ENCODE measurements at regions not wholly inside any gene's neighbourhood (a gene's known extent, or its start where the extent isn't known, plus 50 kb on each side); places are given as distances from the start of the nearest gene placed in this dataset.

DNA sequence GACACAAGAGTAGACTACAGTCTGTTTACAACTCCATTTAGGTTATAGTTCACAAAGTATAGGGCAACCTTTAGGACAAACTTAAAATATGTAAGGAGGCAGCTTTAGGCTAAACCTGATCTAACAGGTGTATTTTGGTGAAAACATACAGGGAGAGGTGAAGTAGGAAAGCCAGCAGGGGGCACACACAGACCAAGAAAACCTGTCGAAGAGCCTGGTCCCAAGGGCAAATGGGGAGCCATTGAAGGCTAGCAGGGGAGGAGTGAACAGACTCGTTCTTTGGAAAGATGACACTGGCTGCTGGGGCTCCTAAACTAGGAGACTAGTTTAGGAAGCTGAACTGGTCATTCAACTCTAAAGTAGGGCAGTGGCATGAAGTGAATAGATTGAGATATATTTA is 138.8 kb upstream of the WSCD2 start:
- no peak overlapping the region for H3K4me3 ChIP-seq (ENCODE audit: low read depth, poor library complexity, severe bottlenecking)
- intact Hi-C loops (cut with DNase I; ENCODE audit: low total_unique reads) = no loop called here
- TF ChIP-seq, protein P1, sequence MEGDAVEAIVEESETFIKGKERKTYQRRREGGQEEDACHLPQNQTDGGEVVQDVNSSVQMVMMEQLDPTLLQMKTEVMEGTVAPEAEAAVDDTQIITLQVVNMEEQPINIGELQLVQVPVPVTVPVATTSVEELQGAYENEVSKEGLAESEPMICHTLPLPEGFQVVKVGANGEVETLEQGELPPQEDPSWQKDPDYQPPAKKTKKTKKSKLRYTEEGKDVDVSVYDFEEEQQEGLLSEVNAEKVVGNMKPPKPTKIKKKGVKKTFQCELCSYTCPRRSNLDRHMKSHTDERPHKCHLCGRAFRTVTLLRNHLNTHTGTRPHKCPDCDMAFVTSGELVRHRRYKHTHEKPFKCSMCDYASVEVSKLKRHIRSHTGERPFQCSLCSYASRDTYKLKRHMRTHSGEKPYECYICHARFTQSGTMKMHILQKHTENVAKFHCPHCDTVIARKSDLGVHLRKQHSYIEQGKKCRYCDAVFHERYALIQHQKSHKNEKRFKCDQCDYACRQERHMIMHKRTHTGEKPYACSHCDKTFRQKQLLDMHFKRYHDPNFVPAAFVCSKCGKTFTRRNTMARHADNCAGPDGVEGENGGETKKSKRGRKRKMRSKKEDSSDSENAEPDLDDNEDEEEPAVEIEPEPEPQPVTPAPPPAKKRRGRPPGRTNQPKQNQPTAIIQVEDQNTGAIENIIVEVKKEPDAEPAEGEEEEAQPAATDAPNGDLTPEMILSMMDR (IDR thresholded peaks at IDR 0.05) = no peak
- no peak for TF ChIP-seq POLR2A (IDR thresholded peaks at IDR 0.05)
- no peak for DNase-seq (ENCODE audit: low spot score in 2 of 2)
- WGBS, 2 donors = 2 to 12% methylated on average over 2 of the region's 2 CpGs

DNA sequence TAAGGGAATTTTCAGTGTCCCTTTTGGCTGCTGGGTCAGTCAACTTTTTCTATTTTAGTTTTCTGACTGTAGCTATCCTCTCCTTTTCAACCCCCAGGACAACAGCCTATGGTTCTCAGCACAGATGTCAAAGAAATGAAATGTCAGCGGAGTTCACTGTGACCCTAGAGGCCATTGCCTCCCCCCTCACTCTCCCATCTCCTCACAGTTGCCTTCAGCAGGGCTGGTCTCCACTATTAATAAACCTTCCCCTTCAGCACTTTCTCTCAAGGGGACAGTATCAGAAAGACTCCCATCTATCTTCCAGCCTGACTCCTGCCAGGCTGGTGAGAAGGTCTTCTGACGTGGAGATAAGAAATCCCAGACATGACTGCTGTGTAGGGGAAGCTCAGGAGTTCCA is 137.1 kb upstream of the WSCD2 start:
- DNase-seq (ENCODE audit: low spot score in 2 of 2) = no peak
- TF ChIP-seq POLR2A (IDR thresholded peaks at IDR 0.05) = no peak
- TF ChIP-seq, protein P1 (IDR thresholded peaks at IDR 0.05) = no peak
- no peak overlapping the region for H3K4me3 ChIP-seq (ENCODE audit: low read depth, poor library complexity, severe bottlenecking)
- 56 to 64% methylated on average over 2 of the region's 2 CpGs for WGBS, 2 donors
- intact Hi-C loops (cut with DNase I; ENCODE audit: low total_unique reads) = no loop called here

DNA sequence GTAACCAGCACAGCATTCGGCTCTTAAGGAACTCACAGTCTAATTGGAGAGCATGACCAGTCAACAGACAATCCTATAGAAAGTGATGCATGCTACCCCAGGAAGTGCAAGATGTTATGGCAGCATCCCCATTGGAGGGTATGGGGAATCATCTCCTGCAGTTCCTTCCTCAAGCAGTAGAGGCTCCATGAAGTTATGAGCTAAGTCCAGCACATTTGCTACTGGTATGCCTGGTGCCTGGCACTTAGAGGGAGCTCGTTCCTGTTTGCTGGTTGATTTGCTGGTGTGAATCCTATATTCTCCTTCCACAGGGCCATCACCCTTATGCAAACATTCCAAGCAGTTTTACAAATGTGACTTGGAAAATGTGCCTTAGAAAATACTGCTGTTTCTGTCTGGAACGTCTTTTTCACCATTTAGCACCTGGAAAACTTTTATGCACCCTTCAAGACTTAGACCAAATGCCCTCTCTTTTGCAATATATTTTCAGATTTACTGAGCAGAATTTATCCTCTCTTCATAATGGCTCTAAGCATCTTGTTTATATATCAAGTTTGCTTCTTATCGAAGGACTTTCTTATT is 136.1 kb upstream of the WSCD2 start:
- 41 to 54% methylated on average over 4 of the region's 4 CpGs for WGBS, 2 donors
- DNase-seq (ENCODE audit: low spot score in 2 of 2) = no peak
- TF ChIP-seq POLR2A (IDR thresholded peaks at IDR 0.05) = no peak
- TF ChIP-seq, protein P1 (IDR thresholded peaks at IDR 0.05) = no peak
- intact Hi-C loops (cut with DNase I; ENCODE audit: low total_unique reads) = no loop called here
- H3K4me3 ChIP-seq (ENCODE audit: low read depth, poor library complexity, severe bottlenecking) = no peak overlapping the region

DNA sequence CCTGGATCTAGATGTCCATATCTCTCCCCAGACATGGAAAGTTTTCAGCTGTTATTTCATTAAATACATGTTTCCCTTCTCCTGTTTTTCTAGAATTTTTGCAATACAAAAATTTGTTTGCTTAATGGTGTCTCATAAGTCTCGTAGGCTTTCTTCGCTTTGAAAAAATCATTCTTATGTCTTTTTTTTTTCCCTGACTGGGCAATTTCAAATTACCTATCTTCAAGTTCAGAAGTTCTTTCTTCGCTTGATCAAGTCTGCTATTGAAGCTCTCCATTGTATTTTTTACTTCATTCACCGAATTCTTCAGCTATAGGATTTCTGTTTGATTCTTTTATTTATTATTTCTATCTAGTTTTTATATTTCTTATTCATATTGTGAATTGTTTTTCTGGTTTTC is 130.2 kb upstream of the WSCD2 start:
- no peak for DNase-seq (ENCODE audit: low spot score in 2 of 2)
- TF ChIP-seq, protein P1 (IDR thresholded peaks at IDR 0.05) = no peak
- TF ChIP-seq POLR2A (IDR thresholded peaks at IDR 0.05) = no peak
- intact Hi-C loops (cut with DNase I; ENCODE audit: low total_unique reads) = no loop called here
- no peak overlapping the region for H3K4me3 ChIP-seq (ENCODE audit: low read depth, poor library complexity, severe bottlenecking)
- 92% methylated on average over 4 of the region's 4 CpGs for WGBS, 2 donors

DNA sequence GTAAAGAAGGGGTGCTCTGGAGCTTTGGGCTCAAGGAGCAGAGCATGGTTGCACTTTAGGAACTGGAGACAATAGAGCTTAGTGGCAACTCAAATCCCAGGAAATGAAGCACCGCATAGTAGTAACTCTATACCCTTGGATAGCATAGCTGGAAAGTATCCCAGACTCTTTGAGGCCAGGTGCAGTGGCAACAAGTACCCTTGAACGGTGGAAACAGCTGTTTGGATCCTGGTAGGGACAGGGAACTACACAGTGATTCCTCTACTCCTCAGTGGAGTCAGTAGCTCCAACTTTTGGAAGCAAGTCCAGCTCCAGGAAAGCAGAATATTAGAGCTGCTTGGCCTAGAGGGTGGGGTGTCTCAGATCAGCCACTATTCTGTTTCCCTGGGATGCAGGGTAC is 129.0 kb upstream of the WSCD2 start:
- intact Hi-C loops (cut with DNase I; ENCODE audit: low total_unique reads) = no loop called here
- no peak overlapping the region for H3K4me3 ChIP-seq (ENCODE audit: low read depth, poor library complexity, severe bottlenecking)
- TF ChIP-seq POLR2A (IDR thresholded peaks at IDR 0.05) = no peak
- TF ChIP-seq, protein P1 (IDR thresholded peaks at IDR 0.05) = no peak
- no peak for DNase-seq (ENCODE audit: low spot score in 2 of 2)
- whole genome bisulfite sequencing, 2 donors = 51 to 64% methylated on average over 2 of the region's 2 CpGs

DNA sequence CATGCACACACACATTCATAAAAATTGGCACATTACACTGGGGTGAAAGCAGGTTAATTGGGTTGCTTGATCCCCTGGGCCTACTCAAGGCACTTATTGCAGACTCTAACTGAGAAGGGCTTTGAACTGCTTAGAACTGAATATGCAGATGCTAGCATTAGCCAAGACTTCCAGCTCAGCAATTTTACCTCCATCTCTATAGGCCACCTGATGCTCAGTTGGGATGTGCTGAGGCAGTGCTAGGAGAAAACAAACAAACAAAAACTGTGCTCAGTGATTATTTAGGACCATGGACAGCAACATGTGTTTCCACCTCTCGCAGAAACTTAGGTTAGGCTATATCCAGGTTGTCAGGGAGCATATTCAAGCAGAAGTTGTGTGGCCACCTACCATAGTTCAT is 124.8 kb upstream of the WSCD2 start:
- no peak for DNase-seq (ENCODE audit: low spot score in 2 of 2)
- 0 to 9% methylated on average over 1 of the region's 1 CpG for WGBS, 2 donors
- intact Hi-C loops (cut with DNase I; ENCODE audit: low total_unique reads) = no loop called here
- no peak overlapping the region for H3K4me3 ChIP-seq (ENCODE audit: low read depth, poor library complexity, severe bottlenecking)
- TF ChIP-seq, protein P1 (IDR thresholded peaks at IDR 0.05) = no peak

Measured in lower leg skin (tissue), 4 donors.